Neural crest cell (in vitro differentiated cells): ENCODE measurements at regions not wholly inside any gene's neighbourhood (a gene's known extent, or its start where the extent isn't known, plus 50 kb on each side); places are given as distances from the start of the nearest gene placed in this dataset.
"Not testable (repeated sequence)": the region's sequence is repeated elsewhere in the genome, so short reads cannot be mapped to it uniquely, and the experiment has no call there.

Experiments
- DNase-seq: peaks from one replicate; pipeline ENCODE4 v3.0.0; 2021; ENCODE audit warnings: low read depth, mixed read lengths, low spot score
- H3K27ac Mint-ChIP-seq: one replicate; pipeline ENCODE4 v1.8.0; 2021; ENCODE audit warnings: mild to moderate bottlenecking, mixed read lengths; ENCODE audit not compliant: unreplicated experiment
- H3K27me3 Mint-ChIP-seq: 2 replicates; pipeline ENCODE4 v1.8.0; 2021; ENCODE audit warnings: low read depth, mild to moderate bottlenecking, mixed read lengths
- H3K36me3 Mint-ChIP-seq: 2 replicates; pipeline ENCODE4 v1.8.0; 2021; ENCODE audit warnings: low read depth, mild to moderate bottlenecking, mixed read lengths
- H3K4me1 Mint-ChIP-seq: 2 replicates; pipeline ENCODE4 v1.8.0; 2021; ENCODE audit warnings: mixed read lengths
- H3K4me3 Mint-ChIP-seq: one replicate; pipeline ENCODE4 v1.8.0; 2021; ENCODE audit warnings: mild to moderate bottlenecking, mixed read lengths
- H3K9me3 Mint-ChIP-seq: 2 replicates; pipeline ENCODE4 v1.8.0; 2021; ENCODE audit warnings: mixed read lengths
- TF ChIP-seq, protein P1 (sequence below): fragments of 200-600 bp; sonication (generic); conservative IDR thresholded peaks from 2 replicates; pipeline ENCODE4 v1.5.0; 2021; ENCODE audit warnings: antibody characterized with exemption, mild to moderate bottlenecking

DNA sequence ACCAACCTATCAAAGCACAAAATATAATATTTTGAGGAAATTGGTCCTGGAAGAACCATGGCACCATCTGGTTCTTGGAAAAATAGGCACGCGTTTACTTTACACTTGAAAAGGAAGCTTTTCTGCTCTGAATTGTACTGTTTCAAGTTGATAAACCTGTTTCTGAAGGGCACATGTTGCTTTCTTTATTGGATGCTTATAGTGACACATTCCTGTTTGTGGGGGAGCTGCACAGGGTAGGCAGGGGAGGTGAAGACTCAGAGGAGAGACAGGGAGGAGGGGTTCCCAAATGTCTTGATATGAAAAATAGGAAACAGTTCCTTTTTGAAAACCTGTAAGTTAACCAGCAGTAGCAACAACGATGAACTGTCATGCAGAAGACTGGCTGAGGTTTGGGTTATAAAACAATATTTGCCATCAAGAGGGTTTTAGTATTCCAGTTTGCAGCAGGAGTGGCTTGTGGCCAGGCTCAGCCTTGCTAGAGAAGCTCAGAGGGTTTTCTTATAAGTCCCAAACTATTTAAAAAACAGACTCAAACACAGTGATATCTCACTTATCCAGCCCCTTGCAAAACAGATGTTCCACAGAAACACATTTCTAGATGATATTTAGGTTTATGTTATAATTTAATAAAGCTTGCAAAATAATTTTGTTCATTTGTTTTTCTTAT is 127.0 kb upstream of the MROH9 start:
- Mint-ChIP-seq H3K36me3 (peaks cover 5% of the 10 kb centered on the region), H3K27me3 (no peaks in the 10 kb centered on the region), H3K9me3 (peaks cover 3% of the 10 kb centered on the region), H3K4me1 (no peaks in the 10 kb centered on the region), H3K4me3 (no peak overlapping the region), H3K27ac (no peak overlapping the region)
- TF ChIP-seq, protein P1, sequence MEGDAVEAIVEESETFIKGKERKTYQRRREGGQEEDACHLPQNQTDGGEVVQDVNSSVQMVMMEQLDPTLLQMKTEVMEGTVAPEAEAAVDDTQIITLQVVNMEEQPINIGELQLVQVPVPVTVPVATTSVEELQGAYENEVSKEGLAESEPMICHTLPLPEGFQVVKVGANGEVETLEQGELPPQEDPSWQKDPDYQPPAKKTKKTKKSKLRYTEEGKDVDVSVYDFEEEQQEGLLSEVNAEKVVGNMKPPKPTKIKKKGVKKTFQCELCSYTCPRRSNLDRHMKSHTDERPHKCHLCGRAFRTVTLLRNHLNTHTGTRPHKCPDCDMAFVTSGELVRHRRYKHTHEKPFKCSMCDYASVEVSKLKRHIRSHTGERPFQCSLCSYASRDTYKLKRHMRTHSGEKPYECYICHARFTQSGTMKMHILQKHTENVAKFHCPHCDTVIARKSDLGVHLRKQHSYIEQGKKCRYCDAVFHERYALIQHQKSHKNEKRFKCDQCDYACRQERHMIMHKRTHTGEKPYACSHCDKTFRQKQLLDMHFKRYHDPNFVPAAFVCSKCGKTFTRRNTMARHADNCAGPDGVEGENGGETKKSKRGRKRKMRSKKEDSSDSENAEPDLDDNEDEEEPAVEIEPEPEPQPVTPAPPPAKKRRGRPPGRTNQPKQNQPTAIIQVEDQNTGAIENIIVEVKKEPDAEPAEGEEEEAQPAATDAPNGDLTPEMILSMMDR, result no peak
- DNase-seq, result no peak

DNA sequence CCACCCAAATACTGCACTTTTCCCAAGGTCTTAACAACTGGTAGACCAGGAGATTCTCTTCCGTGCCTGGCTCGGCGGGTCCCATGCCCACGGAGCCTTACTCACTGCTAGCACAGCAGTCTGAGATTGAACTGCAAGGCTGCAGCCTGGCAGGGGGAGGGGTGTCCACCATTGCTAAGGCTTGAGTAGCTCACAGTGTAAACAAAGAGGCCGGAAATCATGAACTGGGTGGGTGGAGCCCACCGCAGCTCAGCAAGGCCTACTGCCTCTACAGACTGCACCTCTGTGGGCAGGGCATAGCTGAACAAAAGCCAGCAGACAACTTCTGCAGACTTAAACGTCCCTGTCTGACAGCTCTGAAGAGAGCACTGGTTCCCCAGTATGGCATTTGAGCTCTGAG is 124.3 kb upstream of the MROH9 start:
- not testable (repeated sequence) for H3K27me3 Mint-ChIP-seq, H3K4me3 Mint-ChIP-seq, DNase-seq, H3K27ac Mint-ChIP-seq, H3K9me3 Mint-ChIP-seq, H3K4me1 Mint-ChIP-seq
- peaks cover 12% of the 10 kb centered on the region for H3K36me3 Mint-ChIP-seq

DNA sequence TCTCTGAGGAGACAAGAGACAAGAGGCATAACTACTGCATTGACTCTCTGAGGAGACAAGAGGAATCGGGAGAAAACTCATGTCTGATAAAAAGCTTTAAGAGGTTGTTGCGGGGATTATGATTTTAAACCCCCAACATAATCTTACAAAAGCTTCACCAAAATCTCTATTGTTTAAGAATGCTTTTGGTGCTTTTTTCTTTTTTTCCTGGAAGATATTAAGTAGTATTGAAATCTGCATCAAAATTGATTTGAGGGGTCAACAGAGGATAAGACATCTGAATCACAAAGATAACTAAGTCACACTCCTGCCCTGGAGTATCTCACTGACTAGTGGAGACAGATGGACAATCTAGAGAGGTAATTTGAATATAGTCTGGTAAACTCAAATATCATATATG is 115.6 kb upstream of the MROH9 start:
- Mint-ChIP-seq H3K4me1 (no peaks in the 10 kb centered on the region), H3K27ac (no peak overlapping the region), H3K36me3 (peaks cover 4% of the 10 kb centered on the region), H3K9me3 (peaks cover 6% of the 10 kb centered on the region), H3K27me3 (peaks cover 2% of the 10 kb centered on the region), H3K4me3 (no peak overlapping the region)
- DNase-seq, result no peak
- TF ChIP-seq, protein P1, result no peak

DNA sequence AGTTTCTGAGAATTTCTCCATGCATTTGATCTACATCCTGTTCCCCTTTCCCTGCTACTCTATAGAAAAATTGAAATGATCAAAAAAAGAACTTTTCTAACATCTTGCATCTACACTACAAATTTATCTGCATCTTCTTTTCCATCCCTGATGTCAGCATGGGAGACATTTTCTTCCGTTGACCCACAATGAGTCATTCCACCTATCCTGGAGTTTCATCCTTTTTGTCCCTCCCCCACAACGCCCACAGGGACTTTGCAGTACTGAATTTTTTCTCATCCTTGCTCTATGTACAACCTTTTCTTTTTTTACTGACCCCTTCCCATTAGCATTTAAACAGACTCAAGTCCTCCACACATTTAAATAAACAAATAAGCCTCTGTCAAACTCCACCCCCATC is 112.2 kb upstream of the MROH9 start:
- H3K4me3 Mint-ChIP-seq, result no peak overlapping the region
- H3K36me3 Mint-ChIP-seq, result no peaks in the 10 kb centered on the region
- DNase-seq, result no peak
- H3K4me1 Mint-ChIP-seq, result no peaks in the 10 kb centered on the region
- no peak overlapping the region for H3K27ac Mint-ChIP-seq
- peaks cover 2% of the 10 kb centered on the region for H3K27me3 Mint-ChIP-seq
- H3K9me3 Mint-ChIP-seq, result peaks cover 4% of the 10 kb centered on the region
- TF ChIP-seq, protein P1, result no peak

DNA sequence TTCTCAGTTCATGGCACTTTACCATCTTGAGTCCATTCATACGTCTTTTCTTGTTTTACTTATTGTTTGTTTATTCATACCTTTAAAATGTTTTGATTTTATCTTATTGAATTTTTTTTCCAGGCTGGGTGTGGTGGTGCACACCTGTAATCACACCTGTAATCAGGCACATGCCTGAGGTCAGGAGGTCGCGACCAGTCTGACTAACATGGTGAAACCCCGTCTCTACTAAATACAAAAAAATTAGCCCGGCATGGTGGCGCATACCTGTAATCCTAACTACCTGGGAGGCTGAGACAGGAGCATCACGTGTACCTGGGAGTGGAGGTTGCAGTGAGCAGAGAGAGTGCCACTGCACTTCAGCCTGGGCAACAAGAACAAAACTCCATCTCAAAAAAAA is 104.1 kb upstream of the MROH9 start:
- H3K27ac Mint-ChIP-seq, result no peak overlapping the region
- peaks cover 3% of the 10 kb centered on the region for H3K36me3 Mint-ChIP-seq
- no peaks in the 10 kb centered on the region for H3K4me1 Mint-ChIP-seq
- DNase-seq, result no peak
- peaks cover 10% of the 10 kb centered on the region for H3K9me3 Mint-ChIP-seq
- H3K27me3 Mint-ChIP-seq, result no peaks in the 10 kb centered on the region
- H3K4me3 Mint-ChIP-seq, result no peak overlapping the region
- TF ChIP-seq, protein P1, result no peak

DNA sequence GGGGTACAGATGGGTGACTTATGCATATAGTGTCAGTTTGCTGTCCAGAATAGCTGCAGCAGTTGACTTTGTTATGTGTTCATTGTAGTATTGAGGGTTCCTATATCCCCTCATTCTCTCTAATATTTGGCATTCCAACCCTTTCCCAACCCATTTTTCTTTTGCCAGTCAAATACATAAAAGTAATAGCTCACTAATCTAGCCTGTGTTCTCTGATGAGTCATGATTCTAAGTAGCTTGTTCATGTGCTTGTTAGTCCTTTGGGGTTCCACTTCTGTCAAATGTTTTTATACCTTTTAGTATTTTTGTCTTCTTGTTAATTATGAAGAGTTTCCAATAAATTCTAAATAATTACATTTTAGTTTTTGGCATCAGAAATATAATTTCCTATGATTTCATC is 99.2 kb upstream of the MROH9 start:
- Mint-ChIP-seq H3K27ac (no peak overlapping the region), H3K27me3 (no peaks in the 10 kb centered on the region), H3K4me1 (no peaks in the 10 kb centered on the region), H3K36me3 (peaks cover 5% of the 10 kb centered on the region), H3K4me3 (no peak overlapping the region), H3K9me3 (peaks cover 10% of the 10 kb centered on the region)
- TF ChIP-seq, protein P1, result no peak
- DNase-seq, result no peak
